SK-N-SH (cell line): ENCODE measurements at regions not wholly inside any gene's neighbourhood (a gene's known extent, or its start where the extent isn't known, plus 50 kb on each side); places are given as distances from the start of the nearest gene placed in this dataset.

Experiments
- CTCF ChIA-PET: fragments of 300-600, 350-600 bp; formaldehyde crosslinking; extraction: SDS; loops from one replicate; lab custom pipeline; 2021; lab: Yijun Ruan, JAX
- POLR2A ChIA-PET: fragments of 350-600 bp; sonication (Branson Sonifier 250); formaldehyde crosslinking; extraction: SDS; loops from one replicate; lab custom pipeline; 2020; ENCODE audit warnings: antibody characterized with exemption, inconsistent platforms; lab: Yijun Ruan, JAX
- DNase-seq: peaks from one replicate; pipeline ENCODE4 v3.0.0; 2012
- H2AFZ ChIP-seq: fragments of 200-600 bp; sonication (generic); 2 replicates; pipeline ENCODE4 v1.8.1; 2016; ENCODE audit warnings: antibody characterized with exemption, mild to moderate bottlenecking, low read depth
- H3F3A ChIP-seq: fragments of 200-600 bp; sonication (generic); replicated peaks from 2 replicates; pipeline ENCODE3; 2016; ENCODE audit warnings: antibody characterized with exemption, mild to moderate bottlenecking; ENCODE audit not compliant: insufficient read depth
- H3K27ac ChIP-seq, 2 experiments: fragments of 200-500 bp in 1 of 2; fragments of 200-600 bp in 1 of 2; sonication (Bioruptor generic) in 1 of 2; sonication (generic), shearing (Covaris generic) in 1 of 2; 2 replicates each; pipeline versions ENCODE4 v1.5.1 to v1.6.1; 2014 to 2016; ENCODE audit warnings: low read depth in 2 of 2, inconsistent platforms in 1 of 2, low read length in 1 of 2, mild to moderate bottlenecking in 1 of 2, mixed read lengths in 1 of 2
- H3K27me3 ChIP-seq: fragments of 200-600 bp; sonication (generic), shearing (Covaris generic); 2 replicates; pipeline ENCODE4 v1.6.1; 2016; ENCODE audit warnings: mixed run types; ENCODE audit not compliant: insufficient read depth
- H3K36me3 ChIP-seq, 2 experiments: fragments of 200-500 bp in 1 of 2; fragments of 200-600 bp in 1 of 2; sonication (Bioruptor generic) in 1 of 2; sonication (generic) in 1 of 2; replicated peaks in 1 of 2; 2 replicates each; pipeline versions ENCODE3 to v1.5.1; 2014 to 2016; ENCODE audit warnings: low read length in 1 of 2, mild to moderate bottlenecking in 1 of 2; ENCODE audit not compliant: insufficient read depth in 2 of 2, control insufficient read depth in 1 of 2
- H3K4me1 ChIP-seq, 2 experiments: fragments of 200-500 bp in 1 of 2; fragments of 200-600 bp in 1 of 2; sonication (Bioruptor generic) in 1 of 2; sonication (generic), shearing (Covaris generic) in 1 of 2; 2 replicates each; pipeline versions ENCODE4 v1.5.1 to v1.6.1; 2014 to 2016; ENCODE audit warnings: low read depth in 1 of 2, low read length in 1 of 2, mixed run types in 1 of 2; ENCODE audit not compliant: insufficient read depth in 2 of 2, control insufficient read depth in 1 of 2
- H3K4me2 ChIP-seq: fragments of 200-600 bp; sonication (generic), shearing (Covaris generic); 2 replicates; pipeline ENCODE4 v1.6.1; 2017; ENCODE audit warnings: mixed run types
- H3K4me3 ChIP-seq, 2 experiments: fragments of 200-500 bp in 1 of 2; fragments of 200-600 bp in 1 of 2; sonication (Bioruptor generic) in 1 of 2; sonication (generic), shearing (Covaris generic) in 1 of 2; 2 replicates each; pipeline versions ENCODE4 v1.5.1 to v1.8.1; 2014 to 2016; ENCODE audit warnings: low read depth in 2 of 2, inconsistent platforms in 1 of 2, low read length in 1 of 2, mild to moderate bottlenecking in 1 of 2, mixed read lengths in 1 of 2, moderate library complexity in 1 of 2
- H3K79me2 ChIP-seq: fragments of 200-600 bp; sonication (generic); 2 replicates; pipeline ENCODE4 v1.8.1; 2017; ENCODE audit warnings: mild to moderate bottlenecking; ENCODE audit not compliant: insufficient read depth
- H3K9ac ChIP-seq: fragments of 200-600 bp; sonication (generic); 2 replicates; pipeline ENCODE4 v1.6.1; 2017; ENCODE audit warnings: mixed run types
- H3K9me2 ChIP-seq: fragments of 200-600 bp; sonication (generic); 2 replicates; pipeline ENCODE4 v1.6.1; 2017; ENCODE audit warnings: mixed run types
- H3K9me3 ChIP-seq: fragments of 200-600 bp; sonication (generic); 2 replicates; pipeline ENCODE4 v1.6.1; 2017; ENCODE audit warnings: mixed run types, mild to moderate bottlenecking, moderate library complexity
- H4K20me1 ChIP-seq: fragments of 200-600 bp; sonication (generic); 2 replicates; pipeline ENCODE4 v1.6.1; 2017; ENCODE audit warnings: mild to moderate bottlenecking, mixed run types; ENCODE audit not compliant: insufficient read depth
- CHD2 ChIP-seq: fragments of 150-350 bp; IDR thresholded peaks from 2 replicates; pipeline ENCODE4 v1.6.1; 2018; ENCODE audit warnings: low read length; ENCODE audit not compliant: partially characterized antibody
- CTCF ChIP-seq: fragments of 200-600 bp; sonication (generic); IDR thresholded peaks from 2 replicates; pipeline ENCODE4 v1.6.1; 2017; ENCODE audit warnings: antibody characterized with exemption, mild to moderate bottlenecking, moderate library complexity
- EP300 ChIP-seq, 2 experiments: IDR thresholded peaks; 2 replicates each; pipeline versions ENCODE4 v1.4.0 to v1.6.1; 2012; ENCODE audit warnings: borderline replicate concordance in 1 of 2, low read depth in 1 of 2, low read length in 1 of 2
- FOSL2 ChIP-seq: IDR thresholded peaks from 2 replicates; pipeline ENCODE4 v1.4.0; 2012; ENCODE audit warnings: low read depth, mild to moderate bottlenecking, moderate library complexity, borderline replicate concordance
- FOXJ3 ChIP-seq: sonication (generic); formaldehyde crosslinking; IDR thresholded peaks from 2 replicates; pipeline ENCODE4 v1.5.1; 2020; ENCODE audit warnings: mild to moderate bottlenecking, missing genetic modification reagents
- JUND ChIP-seq: IDR thresholded peaks from 2 replicates; pipeline ENCODE4 v1.4.0; 2012
- MAX ChIP-seq: IDR thresholded peaks from 2 replicates; pipeline ENCODE4 v1.4.0; 2012; ENCODE audit warnings: low read depth
- MEF2A ChIP-seq: IDR thresholded peaks from 2 replicates; pipeline ENCODE4 v1.4.0; 2012; ENCODE audit warnings: low read depth, borderline replicate concordance
- NFIC ChIP-seq: IDR thresholded peaks from 2 replicates; pipeline ENCODE4 v1.4.0; 2012; ENCODE audit warnings: borderline replicate concordance
- RAD21 ChIP-seq: IDR thresholded peaks from 2 replicates; pipeline ENCODE4 v1.6.1; 2012; ENCODE audit warnings: mild to moderate bottlenecking, low read length
- RCOR1 ChIP-seq: fragments of 150-350 bp; IDR thresholded peaks from 2 replicates; pipeline ENCODE4 v1.6.1; 2017; ENCODE audit warnings: antibody characterized with exemption, low read length
- REST ChIP-seq: IDR thresholded peaks from 2 replicates; pipeline ENCODE4 v1.6.1; 2012; ENCODE audit warnings: mild to moderate bottlenecking, low read depth, low read length, moderate library complexity
- RFX5 ChIP-seq: IDR thresholded peaks from 2 replicates; pipeline ENCODE4 v1.6.1; 2012; ENCODE audit warnings: mild to moderate bottlenecking, improper control_type of control experiment, low read length
- RXRA ChIP-seq: IDR thresholded peaks from 2 replicates; pipeline ENCODE4 v1.4.0; 2012; ENCODE audit warnings: low read depth, mild to moderate bottlenecking, borderline replicate concordance
- SIN3A ChIP-seq: IDR thresholded peaks from 2 replicates; pipeline ENCODE4 v1.6.1; 2012; ENCODE audit warnings: low read depth, mild to moderate bottlenecking, low read length, moderate library complexity, borderline replicate concordance
- SMC3 ChIP-seq: IDR thresholded peaks from 2 replicates; pipeline ENCODE4 v1.6.1; 2012; ENCODE audit warnings: low read depth, low read length, improper control_type of control experiment
- TAF1 ChIP-seq: IDR thresholded peaks from 2 replicates; pipeline ENCODE4 v1.6.1; 2012; ENCODE audit warnings: low read depth, mild to moderate bottlenecking, low read length, moderate library complexity, borderline replicate concordance
- TEAD4 ChIP-seq: IDR thresholded peaks from 2 replicates; pipeline ENCODE4 v1.4.0; 2012; ENCODE audit warnings: mild to moderate bottlenecking, borderline replicate concordance; ENCODE audit not compliant: insufficient read depth
- YY1 ChIP-seq: IDR thresholded peaks from 2 replicates; pipeline ENCODE4 v1.4.0; 2012; ENCODE audit warnings: low read depth, mild to moderate bottlenecking
- ZBTB33 ChIP-seq: IDR thresholded peaks from 2 replicates; pipeline ENCODE4 v1.4.0; 2012; ENCODE audit warnings: low read depth, borderline replicate concordance
- WGBS: methylation state at CpG from one replicate; pipeline ENCODE4 v1.1.6; 2017; ENCODE audit warnings: low lambda C conversion rate; 5-methylcytosine and 5-hydroxymethylcytosine counted together

GRCh38 chr11:88431675-88432341 is 94.3 kb upstream of the CTSC start (continued):
- TF ChIP-seq ZBTB33: no peak

GRCh38 chr11:88428959-88429358 is 91.4 kb upstream of the CTSC start:
- no peak overlapping the region for H3K4me2 ChIP-seq
- no peak for DNase-seq
- no peaks in the 10 kb centered on the region for H3K36me3 ChIP-seq
- no peak overlapping the region for H3K27ac ChIP-seq
- CTCF ChIA-PET: no interaction called here
- no peaks in the 10 kb centered on the region for H4K20me1 ChIP-seq
- no peaks in the 10 kb centered on the region for H3K9me3 ChIP-seq
- WGBS: no CpG with 5 or more reads among the region's 1 CpG
- H3K79me2 ChIP-seq: no peaks in the 10 kb centered on the region
- H3F3A ChIP-seq: no peaks in the 10 kb centered on the region
- H3K4me3 ChIP-seq: no peak overlapping the region
- no peaks in the 10 kb centered on the region for H3K4me1 ChIP-seq
- POLR2A ChIA-PET: no interaction called here
- no peaks in the 10 kb centered on the region for H3K27me3 ChIP-seq
- no peak overlapping the region for H2AFZ ChIP-seq
- TF ChIP-seq TEAD4: no peak
- TF ChIP-seq RXRA: no peak
- no peak for TF ChIP-seq RAD21
- TF ChIP-seq CTCF: no peak
- TF ChIP-seq EP300 (IDR thresholded peaks at IDR 0.05; ENCODE audit: borderline replicate concordance in 1 of 2, low read depth in 1 of 2, low read length in 1 of 2): no peak
- TF ChIP-seq RFX5: no peak
- no peak for TF ChIP-seq ZBTB33
- no peak for TF ChIP-seq MEF2A
- TF ChIP-seq RCOR1: no peak
- no peak for TF ChIP-seq CHD2
- no peak for TF ChIP-seq FOXJ3 (CRISPR knock-in tag)
- TF ChIP-seq TAF1: no peak
- TF ChIP-seq FOSL2: no peak
- no peak for TF ChIP-seq NFIC
- no peak for TF ChIP-seq REST
- no peak for TF ChIP-seq JUND
- no peak for TF ChIP-seq SIN3A
- no peak for TF ChIP-seq MAX
- no peak for TF ChIP-seq SMC3
- no peak for TF ChIP-seq YY1
- H3K9ac ChIP-seq: no peak overlapping the region
- no peaks in the 10 kb centered on the region for H3K9me2 ChIP-seq
